ENCODE measurements at regions not wholly inside any gene's neighbourhood (a gene's known extent, or its start where the extent isn't known, plus 50 kb on each side); places are given as distances from the start of the nearest gene placed in this dataset.

DNA sequence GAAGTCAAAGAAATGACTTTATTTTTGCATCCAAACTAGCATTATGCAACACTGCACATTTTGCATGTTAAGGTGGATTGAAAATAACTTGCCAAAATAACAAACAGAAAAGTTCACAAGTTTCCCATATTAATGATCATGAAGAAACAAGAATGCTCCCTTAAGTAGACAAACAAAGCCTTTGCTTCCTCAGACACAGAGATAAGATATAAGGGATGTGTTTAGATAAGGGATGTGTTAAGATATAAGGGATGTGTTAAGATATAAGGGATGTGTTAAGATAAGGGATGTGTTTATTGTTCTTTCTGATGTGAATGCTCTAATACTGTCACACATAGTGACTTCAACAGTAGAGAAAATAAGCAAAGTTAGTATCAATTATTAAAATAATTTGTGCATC, 174.8 kb downstream of the GABRG2 start:
- TF ChIP-seq, protein P1, sequence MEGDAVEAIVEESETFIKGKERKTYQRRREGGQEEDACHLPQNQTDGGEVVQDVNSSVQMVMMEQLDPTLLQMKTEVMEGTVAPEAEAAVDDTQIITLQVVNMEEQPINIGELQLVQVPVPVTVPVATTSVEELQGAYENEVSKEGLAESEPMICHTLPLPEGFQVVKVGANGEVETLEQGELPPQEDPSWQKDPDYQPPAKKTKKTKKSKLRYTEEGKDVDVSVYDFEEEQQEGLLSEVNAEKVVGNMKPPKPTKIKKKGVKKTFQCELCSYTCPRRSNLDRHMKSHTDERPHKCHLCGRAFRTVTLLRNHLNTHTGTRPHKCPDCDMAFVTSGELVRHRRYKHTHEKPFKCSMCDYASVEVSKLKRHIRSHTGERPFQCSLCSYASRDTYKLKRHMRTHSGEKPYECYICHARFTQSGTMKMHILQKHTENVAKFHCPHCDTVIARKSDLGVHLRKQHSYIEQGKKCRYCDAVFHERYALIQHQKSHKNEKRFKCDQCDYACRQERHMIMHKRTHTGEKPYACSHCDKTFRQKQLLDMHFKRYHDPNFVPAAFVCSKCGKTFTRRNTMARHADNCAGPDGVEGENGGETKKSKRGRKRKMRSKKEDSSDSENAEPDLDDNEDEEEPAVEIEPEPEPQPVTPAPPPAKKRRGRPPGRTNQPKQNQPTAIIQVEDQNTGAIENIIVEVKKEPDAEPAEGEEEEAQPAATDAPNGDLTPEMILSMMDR (IDR thresholded peaks at IDR 0.05; ENCODE audit: poor library complexity) = no peak
- TF ChIP-seq EZH2 (IDR thresholded peaks at IDR 0.05; ENCODE audit: borderline replicate concordance) = no peak
